OCI-LY1 (cell line): ENCODE measurements at regions not wholly inside any gene's neighbourhood (a gene's known extent, or its start where the extent isn't known, plus 50 kb on each side); places are given as distances from the start of the nearest gene placed in this dataset.

Experiments
- EZH2 ChIP-seq: fragments of 200-600 bp; sonication (generic), shearing (Covaris generic); IDR thresholded peaks from 2 replicates; pipeline ENCODE4 v1.8.0; 2017; ENCODE audit warnings: borderline replicate concordance, mixed run types, mild to moderate bottlenecking, antibody characterized with exemption, low read length, moderate library complexity, mixed read lengths
- TF ChIP-seq, protein P1 (sequence below): fragments of 200-600 bp; sonication (generic), shearing (Covaris generic); IDR thresholded peaks from 2 replicates; pipeline ENCODE4 v1.5.1; 2017; ENCODE audit warnings: mild to moderate bottlenecking, antibody characterized with exemption, low read length, moderate library complexity, mixed read lengths

DNA sequence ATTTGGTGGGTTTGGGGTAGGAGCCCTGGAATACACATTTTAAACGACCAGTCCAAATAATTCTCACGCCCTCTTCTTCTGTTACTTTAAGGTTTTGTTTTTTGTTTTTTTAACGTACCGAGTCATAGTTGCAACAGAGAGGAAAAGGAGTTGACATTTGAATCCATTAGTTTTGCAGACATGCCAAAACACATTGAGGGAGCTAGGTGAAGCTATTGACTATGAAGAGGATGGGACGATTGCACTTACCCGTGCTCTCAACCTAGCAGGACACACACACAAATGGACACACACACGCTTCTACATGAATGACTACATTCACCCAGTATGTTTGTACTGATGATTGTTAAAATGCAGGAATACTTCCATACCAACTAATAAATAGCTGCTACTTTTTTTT is 54.3 kb upstream of the CIT start:
- TF ChIP-seq, protein P1, sequence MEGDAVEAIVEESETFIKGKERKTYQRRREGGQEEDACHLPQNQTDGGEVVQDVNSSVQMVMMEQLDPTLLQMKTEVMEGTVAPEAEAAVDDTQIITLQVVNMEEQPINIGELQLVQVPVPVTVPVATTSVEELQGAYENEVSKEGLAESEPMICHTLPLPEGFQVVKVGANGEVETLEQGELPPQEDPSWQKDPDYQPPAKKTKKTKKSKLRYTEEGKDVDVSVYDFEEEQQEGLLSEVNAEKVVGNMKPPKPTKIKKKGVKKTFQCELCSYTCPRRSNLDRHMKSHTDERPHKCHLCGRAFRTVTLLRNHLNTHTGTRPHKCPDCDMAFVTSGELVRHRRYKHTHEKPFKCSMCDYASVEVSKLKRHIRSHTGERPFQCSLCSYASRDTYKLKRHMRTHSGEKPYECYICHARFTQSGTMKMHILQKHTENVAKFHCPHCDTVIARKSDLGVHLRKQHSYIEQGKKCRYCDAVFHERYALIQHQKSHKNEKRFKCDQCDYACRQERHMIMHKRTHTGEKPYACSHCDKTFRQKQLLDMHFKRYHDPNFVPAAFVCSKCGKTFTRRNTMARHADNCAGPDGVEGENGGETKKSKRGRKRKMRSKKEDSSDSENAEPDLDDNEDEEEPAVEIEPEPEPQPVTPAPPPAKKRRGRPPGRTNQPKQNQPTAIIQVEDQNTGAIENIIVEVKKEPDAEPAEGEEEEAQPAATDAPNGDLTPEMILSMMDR, result no peak
- TF ChIP-seq EZH2, result no peak
